Pancreas (tissue), 10 donors: ENCODE measurements at regions not wholly inside any gene's neighbourhood (a gene's known extent, or its start where the extent isn't known, plus 50 kb on each side); places are given as distances from the start of the nearest gene placed in this dataset.

Experiments
- ATAC-seq, 4 donors: fragments of 200-7000 bp; cut with Tn5 transposase; one replicate each; pipeline versions ENCODE4 v1.8.0 to v1.9.1; 2020; ENCODE audit warnings: mild to moderate bottlenecking in 4 of 4, moderate library complexity in 4 of 4
- DNase-seq, 6 donors: peaks; one replicate each; pipeline ENCODE4 v3.0.0-alpha.2; 2020
- FAIRE-seq: peaks from 2 replicates; lab custom pipeline; 2012; peaks lifted over from hg19 to GRCh38; lab: Jason Lieb, UNC
- H3K27ac ChIP-seq, 4 donors: fragments of 200-600 bp; sonication (generic); 1 replicate in 3 of 4; 2 replicates in 1 of 4; pipeline versions ENCODE4 v1.5.0 to v1.8.0; 2020
- H3K27me3 ChIP-seq, 4 donors: fragments of 200-600 bp; one replicate each; pipeline ENCODE4 v1.8.0; 2021
- H3K36me3 ChIP-seq, 3 donors: fragments of 200-600 bp; sonication (generic) in 1 of 3; one replicate each; pipeline versions ENCODE4 v1.5.0 to v1.8.0; 2020 to 2021
- H3K4me1 ChIP-seq, 3 donors: fragments of 200-600 bp; one replicate each; pipeline ENCODE4 v1.8.0; 2021
- H3K4me3 ChIP-seq, 4 donors: fragments of 200-600 bp; sonication (generic) in 2 of 4; one replicate each; pipeline versions ENCODE4 v1.5.0 to v1.8.0; 2020 to 2021
- H3K9me3 ChIP-seq, 4 donors: fragments of 200-600 bp; one replicate each; pipeline ENCODE4 v1.8.0; 2021
- whole genome bisulfite sequencing, 2 donors: extraction: QIAGEN DNeasy Blood & Tissue Kit; methylation state at CpG; one replicate each; pipeline ENCODE4 v1.1.7; 2013; 5-methylcytosine and 5-hydroxymethylcytosine counted together
- intact Hi-C, 3 donors: fragments of 100-400 bp; cut with DNase I; formaldehyde crosslinking; loops; one replicate each; pipeline versions ENCODE4 v1.11.1 to v1.14.2; 2022
- TF ChIP-seq, protein P1 (sequence below), 4 donors: fragments of 200-600 bp; sonication (generic) in 3 of 4; IDR thresholded peaks; one replicate each; pipeline versions ENCODE4 v1.5.0 to v1.8.0; 2021; ENCODE audit warnings: antibody characterized with exemption in 4 of 4
- donor health status: healthy with polysubstance abuse.
- donor health status: DM: no; HTN: no; CAD: no; lungs with moderate emphysema.
- donor health status: DM: no; HTN: no; CAD: no.
- donor health status: control.
- donor health status: control.
- donor health status: Bipolar disorder and iron deficiency.
- donor health status: DM: yes; HTN: yes; CAD: no.
- donor health status: DM: no; HTN: no; CAD: no.
- donor health status: DM: no; HTN: no; CAD: no.
- donor health status: DM: yes; HTN: yes; CAD: no.

GRCh38 chr11:28545536-28545935 is 437.3 kb downstream of the METTL15 start:
- 59 to 63% methylated on average over 1 of the region's 1 CpG for WGBS, 2 donors
- Histone ChIP-seq H3K27me3 (no peaks in the 10 kb centered on the region), H3K4me1 (no peaks in the 10 kb centered on the region), H3K9me3 (no peaks in the 10 kb centered on the region), H3K4me3 (no peak overlapping the region), H3K27ac (no peak overlapping the region), H3K36me3 (no peaks in the 10 kb centered on the region)
- intact Hi-C loops: no loop called here
- TF ChIP-seq, protein P1, sequence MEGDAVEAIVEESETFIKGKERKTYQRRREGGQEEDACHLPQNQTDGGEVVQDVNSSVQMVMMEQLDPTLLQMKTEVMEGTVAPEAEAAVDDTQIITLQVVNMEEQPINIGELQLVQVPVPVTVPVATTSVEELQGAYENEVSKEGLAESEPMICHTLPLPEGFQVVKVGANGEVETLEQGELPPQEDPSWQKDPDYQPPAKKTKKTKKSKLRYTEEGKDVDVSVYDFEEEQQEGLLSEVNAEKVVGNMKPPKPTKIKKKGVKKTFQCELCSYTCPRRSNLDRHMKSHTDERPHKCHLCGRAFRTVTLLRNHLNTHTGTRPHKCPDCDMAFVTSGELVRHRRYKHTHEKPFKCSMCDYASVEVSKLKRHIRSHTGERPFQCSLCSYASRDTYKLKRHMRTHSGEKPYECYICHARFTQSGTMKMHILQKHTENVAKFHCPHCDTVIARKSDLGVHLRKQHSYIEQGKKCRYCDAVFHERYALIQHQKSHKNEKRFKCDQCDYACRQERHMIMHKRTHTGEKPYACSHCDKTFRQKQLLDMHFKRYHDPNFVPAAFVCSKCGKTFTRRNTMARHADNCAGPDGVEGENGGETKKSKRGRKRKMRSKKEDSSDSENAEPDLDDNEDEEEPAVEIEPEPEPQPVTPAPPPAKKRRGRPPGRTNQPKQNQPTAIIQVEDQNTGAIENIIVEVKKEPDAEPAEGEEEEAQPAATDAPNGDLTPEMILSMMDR (IDR thresholded peaks at IDR 0.05): no peak
- ATAC-seq: no peak
- no peak for DNase-seq
- FAIRE-seq: no peak

- no peak for FAIRE-seq
- DNase-seq: no peak
- WGBS, 2 donors: 32 to 37% methylated on average over 1 of the region's 1 CpG
- H3K4me1 ChIP-seq: no peaks in the 10 kb centered on the region
- H3K36me3 ChIP-seq: no peaks in the 10 kb centered on the region
- H3K27ac ChIP-seq: no peak overlapping the region
- intact Hi-C loops: no loop called here
- H3K27me3 ChIP-seq: no peaks in the 10 kb centered on the region
- no peaks in the 10 kb centered on the region for H3K9me3 ChIP-seq
- no peak overlapping the region for H3K4me3 ChIP-seq
- ATAC-seq: peak in 2 of 4 donors; percentile 39 to 85
- TF ChIP-seq, protein P1 (IDR thresholded peaks at IDR 0.05): no peak
Observed at GRCh38 chr11:28542561-28542960, 434.4 kb downstream of the METTL15 start.

GRCh38 chr11:28539239-28540030 is 431.2 kb downstream of the METTL15 start:
- Histone ChIP-seq H3K27me3 (no peaks in the 10 kb centered on the region), H3K4me3 (no peak overlapping the region), H3K36me3 (no peaks in the 10 kb centered on the region), H3K9me3 (no peaks in the 10 kb centered on the region), H3K27ac (no peak overlapping the region), H3K4me1 (no peaks in the 10 kb centered on the region)
- FAIRE-seq (no peak), DNase-seq (no peak), ATAC-seq (no peak)
- TF ChIP-seq, protein P1 (IDR thresholded peaks at IDR 0.05): no peak
- intact Hi-C loops: no loop called here
- WGBS, 2 donors: 65 to 75% methylated on average over 2 of the region's 2 CpGs

DNA sequence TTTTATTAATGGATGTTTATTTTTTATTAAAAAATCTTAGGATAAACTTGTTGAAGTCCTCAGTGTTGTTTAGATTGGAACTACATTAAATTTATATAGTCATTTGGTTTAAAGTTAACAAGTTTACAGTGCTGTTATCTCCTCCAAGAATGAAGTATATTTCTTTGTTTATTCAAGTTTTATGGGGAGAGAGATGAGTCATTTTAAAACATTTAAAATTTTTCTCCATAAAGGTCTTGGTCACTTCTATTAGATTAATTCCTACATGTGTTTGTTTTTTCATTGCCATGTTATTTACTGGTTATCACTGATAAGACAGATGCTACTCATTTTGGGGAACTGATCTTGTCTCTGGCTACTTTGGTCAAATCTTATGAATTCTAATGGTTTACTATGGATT is 429.6 kb downstream of the METTL15 start:
- Histone ChIP-seq H3K36me3 (no peaks in the 10 kb centered on the region), H3K27me3 (no peaks in the 10 kb centered on the region), H3K4me1 (no peaks in the 10 kb centered on the region), H3K4me3 (no peak overlapping the region), H3K27ac (no peak overlapping the region), H3K9me3 (no peaks in the 10 kb centered on the region)
- ATAC-seq: no peak
- no peak for DNase-seq
- no peak for FAIRE-seq
- TF ChIP-seq, protein P1 (IDR thresholded peaks at IDR 0.05): no peak
- intact Hi-C loops: no loop called here

GRCh38 chr11:28536504-28537267 is 428.5 kb downstream of the METTL15 start:
- no peaks in the 10 kb centered on the region for H3K9me3 ChIP-seq
- H3K27ac ChIP-seq: no peak overlapping the region
- TF ChIP-seq, protein P1 (IDR thresholded peaks at IDR 0.05): no peak
- no peaks in the 10 kb centered on the region for H3K36me3 ChIP-seq
- H3K27me3 ChIP-seq: no peaks in the 10 kb centered on the region
- H3K4me1 ChIP-seq: no peaks in the 10 kb centered on the region
- ATAC-seq (no peak), DNase-seq (no peak), FAIRE-seq (no peak)
- WGBS, 2 donors: 62 to 74% methylated on average over 2 of the region's 2 CpGs
- intact Hi-C loops: no loop called here
- no peak overlapping the region for H3K4me3 ChIP-seq
